H1 (cell line): ENCODE measurements at regions not wholly inside any gene's neighbourhood (a gene's known extent, or its start where the extent isn't known, plus 50 kb on each side); places are given as distances from the start of the nearest gene placed in this dataset.

ENCODE experiments used
- CTCF ChIA-PET: fragments of 300-600 bp; sonication (Branson Sonifier 250); formaldehyde crosslinking; loops from one replicate; lab custom pipeline; 2021; ENCODE audit not compliant: partially characterized antibody; lab: Charles Lee
- POLR2A ChIA-PET: fragments of 300-600 bp; sonication (Branson Sonifier 250); formaldehyde crosslinking; loops from one replicate; lab custom pipeline; 2021; ENCODE audit warnings: inconsistent platforms; ENCODE audit not compliant: partially characterized antibody; lab: Charles Lee
- DNase-seq, 2 experiments: peaks; one replicate each; pipeline versions ENCODE4 v3.0.0 to v3.0.0-alpha.2; 2010 to 2022; ENCODE audit warnings: low spot score in 2 of 2, low read depth in 1 of 2, mixed read lengths in 1 of 2
- FAIRE-seq: peaks from 2 replicates; lab custom pipeline; 2011; peaks lifted over from hg19 to GRCh38; lab: Jason Lieb, UNC
- H2AFZ ChIP-seq: 2 replicates; pipeline ENCODE4 v1.8.1; 2012; ENCODE audit warnings: low read length, inconsistent platforms
- H2AK5ac ChIP-seq: 2 replicates; pipeline ENCODE4 v1.6.1; 2013; ENCODE audit warnings: low read depth, low read length
- H2BK120ac ChIP-seq: replicated peaks from 2 replicates; pipeline ENCODE3; 2013; ENCODE audit warnings: low read depth, low read length, inconsistent platforms
- H2BK12ac ChIP-seq: 2 replicates; pipeline ENCODE4 v1.6.1; 2013; ENCODE audit warnings: low read depth, low read length
- H2BK15ac ChIP-seq: 2 replicates; pipeline ENCODE4 v1.6.1; 2013; ENCODE audit warnings: low read length
- H2BK20ac ChIP-seq: 2 replicates; pipeline ENCODE4 v1.6.1; 2013; ENCODE audit warnings: low read length
- H2BK5ac ChIP-seq: 2 replicates; pipeline ENCODE4 v1.6.1; 2013; ENCODE audit warnings: low read depth, low read length
- H3K14ac ChIP-seq: 2 replicates; pipeline ENCODE4 v1.6.1; 2013; ENCODE audit warnings: inconsistent platforms; ENCODE audit not compliant: insufficient read length
- H3K18ac ChIP-seq: 2 replicates; pipeline ENCODE4 v1.6.1; 2013; ENCODE audit warnings: low read length; ENCODE audit errors: extremely low read depth
- H3K23ac ChIP-seq: 2 replicates; pipeline ENCODE4 v1.6.1; 2013; ENCODE audit warnings: inconsistent platforms; ENCODE audit not compliant: insufficient read length
- H3K23me2 ChIP-seq: 2 replicates; pipeline ENCODE4 v1.6.1; 2013; ENCODE audit warnings: low read depth, low read length
- H3K27ac ChIP-seq: 2 replicates; pipeline ENCODE4 v1.6.1; 2011; ENCODE audit warnings: low read depth, low read length, inconsistent platforms
- H3K27me3 ChIP-seq, 4 experiments: replicated peaks in 1 of 4; 1 replicate in 1 of 4; 2 replicates in 3 of 4; pipeline versions ENCODE4 v1.6.1 to v1.8.1; 2011 to 2013; ENCODE audit warnings: low read length in 3 of 4, mild to moderate bottlenecking in 3 of 4, inconsistent platforms in 2 of 4, mixed read lengths in 2 of 4, moderate library complexity in 1 of 4; ENCODE audit not compliant: control insufficient read depth in 3 of 4, insufficient read depth in 3 of 4; ENCODE audit errors: extremely low read depth in 1 of 4
- H3K36me3 ChIP-seq, 4 experiments: 2 replicates each; pipeline versions ENCODE4 v1.6.1 to v1.8.1; 2011 to 2013; ENCODE audit warnings: mild to moderate bottlenecking in 4 of 4, low read length in 3 of 4, moderate library complexity in 2 of 4, control low read depth in 1 of 4, inconsistent platforms in 1 of 4; ENCODE audit not compliant: insufficient read depth in 4 of 4, control insufficient read depth in 2 of 4
- H3K4ac ChIP-seq: replicated peaks from 2 replicates; pipeline ENCODE3; 2013; ENCODE audit warnings: low read length, low read depth, mixed read lengths, inconsistent platforms; ENCODE audit not compliant: insufficient read length
- H3K4me1 ChIP-seq, 4 experiments: replicated peaks in 1 of 4; 1 replicate in 1 of 4; 2 replicates in 3 of 4; pipeline versions ENCODE4 v1.6.1 to v1.8.1; 2011 to 2013; ENCODE audit warnings: low read length in 3 of 4, inconsistent platforms in 2 of 4, mixed read lengths in 1 of 4; ENCODE audit not compliant: insufficient read depth in 4 of 4, control insufficient read depth in 3 of 4
- H3K4me2 ChIP-seq, 2 experiments: 2 replicates each; pipeline versions ENCODE4 v1.6.1 to v1.8.1; 2011 to 2013; ENCODE audit warnings: low read depth in 2 of 2, low read length in 2 of 2, control low read depth in 1 of 2, inconsistent platforms in 1 of 2, mild to moderate bottlenecking in 1 of 2; ENCODE audit not compliant: insufficient read depth in 1 of 2
- H3K4me3 ChIP-seq, 4 experiments: fragments of 200-600, 300-600 bp in 1 of 4; sonication (generic), shearing (Covaris generic), sonication (Bioruptor Twin) in 1 of 4; 2 replicates each; pipeline versions ENCODE4 v1.5.1 to v1.8.1; 2011 to 2016; ENCODE audit warnings: low read length in 4 of 4, low read depth in 3 of 4, control low read depth in 2 of 4, inconsistent platforms in 2 of 4, mild to moderate bottlenecking in 2 of 4, mixed read lengths in 1 of 4, moderate library complexity in 1 of 4; ENCODE audit not compliant: insufficient read depth in 2 of 4; ENCODE audit errors: extremely low read depth in 1 of 4
- H3K56ac ChIP-seq: replicated peaks from 2 replicates; pipeline ENCODE3; 2013; ENCODE audit warnings: low read depth, mild to moderate bottlenecking, mixed read lengths, low read length, inconsistent platforms; ENCODE audit not compliant: insufficient read length
- H3K79me1 ChIP-seq: 2 replicates; pipeline ENCODE4 v1.6.1; 2013; ENCODE audit warnings: low read depth, low read length, control low read depth
- H3K79me2 ChIP-seq, 2 experiments: 2 replicates each; pipeline versions ENCODE4 v1.6.1 to v1.8.1; 2012 to 2013; ENCODE audit warnings: low read length in 2 of 2, mild to moderate bottlenecking in 2 of 2, inconsistent platforms in 1 of 2; ENCODE audit not compliant: insufficient read depth in 2 of 2, control insufficient read depth in 1 of 2
- H3K9ac ChIP-seq, 4 experiments: replicated peaks in 1 of 4; 1 replicate in 1 of 4; 2 replicates in 3 of 4; pipeline versions ENCODE4 v1.6.1 to v1.8.1; 2011 to 2013; ENCODE audit warnings: low read depth in 3 of 4, low read length in 3 of 4, control low read depth in 2 of 4, mild to moderate bottlenecking in 2 of 4, moderate library complexity in 2 of 4, inconsistent platforms in 1 of 4; ENCODE audit errors: extremely low read depth in 1 of 4
- H3K9me3 ChIP-seq, 2 experiments: 2 replicates each; pipeline versions ENCODE4 v1.6.1 to v1.8.1; 2012 to 2013; ENCODE audit warnings: mild to moderate bottlenecking in 2 of 2, moderate library complexity in 2 of 2, control low read depth in 1 of 2, inconsistent platforms in 1 of 2, low read depth in 1 of 2, low read length in 1 of 2, mixed read lengths in 1 of 2; ENCODE audit not compliant: insufficient read depth in 2 of 2
- H4K20me1 ChIP-seq, 2 experiments: replicated peaks in 1 of 2; 2 replicates each; pipeline versions ENCODE3 to v1.8.1; 2011 to 2013; ENCODE audit warnings: inconsistent platforms in 2 of 2, low read length in 2 of 2, mild to moderate bottlenecking in 1 of 2; ENCODE audit not compliant: insufficient read depth in 2 of 2, control insufficient read depth in 1 of 2
- H4K5ac ChIP-seq: 2 replicates; pipeline ENCODE4 v1.6.1; 2013; ENCODE audit warnings: low read length, low read depth, mixed read lengths, inconsistent platforms; ENCODE audit not compliant: insufficient read length
- H4K8ac ChIP-seq: 2 replicates; pipeline ENCODE4 v1.8.0; 2013; ENCODE audit warnings: mild to moderate bottlenecking, moderate library complexity, low read length, inconsistent platforms; ENCODE audit not compliant: insufficient read depth; ENCODE audit errors: extremely low read depth
- H4K91ac ChIP-seq: replicated peaks from 2 replicates; pipeline ENCODE3; 2013; ENCODE audit warnings: low read length, mixed read lengths, inconsistent platforms; ENCODE audit not compliant: insufficient read length
- CBX8 ChIP-seq: fragments of 300-800, 300-1000 bp; sonication (generic); IDR thresholded peaks from 2 replicates; pipeline ENCODE4 v1.7.1; 2016; ENCODE audit warnings: low read depth, low read length, borderline replicate concordance
- EZH2 ChIP-seq: fragments of 200-600 bp; sonication (generic); IDR thresholded peaks from 2 replicates; pipeline ENCODE4 v1.7.1; 2012; ENCODE audit warnings: low read depth, mild to moderate bottlenecking, moderate library complexity, low read length, inconsistent platforms; ENCODE audit not compliant: severe bottlenecking
- GABPA ChIP-seq: IDR thresholded peaks from 2 replicates; pipeline ENCODE4 v1.6.1; 2011; ENCODE audit warnings: mild to moderate bottlenecking, low read length, moderate library complexity, borderline replicate concordance; ENCODE audit not compliant: insufficient read depth
- GTF2F1 ChIP-seq: IDR thresholded peaks from 2 replicates; pipeline ENCODE4 v1.6.1; 2012; ENCODE audit warnings: low read depth, low read length, improper control_type of control experiment, borderline replicate concordance
- NRF1 ChIP-seq: IDR thresholded peaks from 2 replicates; pipeline ENCODE4 v1.6.1; 2011; ENCODE audit warnings: mild to moderate bottlenecking, low read depth, low read length, improper control_type of control experiment
- PHF8 ChIP-seq: fragments of 200-600 bp; sonication (generic); conservative IDR thresholded peaks from 2 replicates; pipeline ENCODE4 v1.7.1; 2012; ENCODE audit warnings: low read depth, mild to moderate bottlenecking, inconsistent platforms, low read length, moderate library complexity
- SP4 ChIP-seq: IDR thresholded peaks from 2 replicates; pipeline ENCODE4 v1.6.1; 2012; ENCODE audit warnings: low read length, inconsistent platforms
- TAF7 ChIP-seq: optimal IDR thresholded peaks from 2 replicates; pipeline ENCODE3; 2011; ENCODE audit warnings: low read depth, mild to moderate bottlenecking, inconsistent platforms, low read length, moderate library complexity, borderline replicate concordance
- TBP ChIP-seq: IDR thresholded peaks from 2 replicates; pipeline ENCODE4 v1.6.1; 2011; ENCODE audit warnings: low read depth, low read length, improper control_type of control experiment
- WGBS, 2 experiments: shearing (Covaris generic) in 1 of 2; methylation state at CpG; one replicate each; pipeline versions ENCODE4 v1.1.6 to v1.1.7; 2013 to 2015; ENCODE audit warnings: low lambda C conversion rate in 2 of 2, mixed read lengths in 2 of 2, inconsistent platforms in 1 of 2, low coverage in 1 of 2, missing lambda C conversion rate in 1 of 2; ENCODE audit not compliant: insufficient replicate concordance in 2 of 2, insufficient coverage in 1 of 2, insufficient read length in 1 of 2; ENCODE audit errors: extremely low coverage in 1 of 2, missing lambda C conversion rate in 1 of 2; 5-methylcytosine and 5-hydroxymethylcytosine counted together
- TF ChIP-seq, protein P1 (sequence below), 3 experiments: IDR thresholded peaks; 1 replicate in 2 of 3; 2 replicates in 1 of 3; pipeline versions ENCODE4 v1.5.1 to v1.6.1; 2011; ENCODE audit warnings: low read length in 3 of 3, mild to moderate bottlenecking in 3 of 3, inconsistent platforms in 2 of 3, low read depth in 1 of 3, moderate library complexity in 1 of 3; ENCODE audit not compliant: insufficient read depth in 1 of 3; ENCODE audit errors: control extremely low read depth in 1 of 3
- TF ChIP-seq, protein P2 (sequence below): IDR thresholded peaks from 2 replicates; pipeline ENCODE4 v1.6.1; 2011; ENCODE audit warnings: low read length, improper control_type of control experiment

GRCh38 chr2:143940720-143941119, 579.2 kb downstream of the ZEB2 start:
- 89% methylated on average over 3 of the region's 3 CpGs; no CpG with 5 or more reads in 1 of the 2 experiments for WGBS, 2 experiments
- ChIA-PET POLR2A (no interaction called here), CTCF (interaction anchor here (1.0 kb wide), 1 partner anchor 366 kb away, joined by 5 read pairs; no protein-coding TSS in a partner anchor)
- Histone ChIP-seq H2BK120ac (no peak overlapping the region), H2AFZ (no peak overlapping the region), H3K79me2 (no peaks in the 10 kb centered on the region), H2BK12ac (no peak overlapping the region), H3K4me3 (no peak overlapping the region), H3K9ac (no peak overlapping the region), H4K8ac (no peak overlapping the region), H3K23ac (no peak overlapping the region), H3K4ac (no peak overlapping the region), H3K36me3 (no peaks in the 10 kb centered on the region), H3K9me3 (no peaks in the 10 kb centered on the region), H3K18ac (no peak overlapping the region), H3K27me3 (peaks cover 6 to 26% (median 22%) of the 10 kb centered on the region in 4 experiments), H3K79me1 (no peaks in the 10 kb centered on the region), H4K91ac (no peak overlapping the region), H3K56ac (no peak overlapping the region), H2AK5ac (no peak overlapping the region), H2BK15ac (no peak overlapping the region), H3K27ac (no peak overlapping the region), H2BK20ac (no peak overlapping the region), H4K5ac (no peak overlapping the region), H3K4me1 (peaks cover 3 to 10% (median 5%) of the 10 kb centered on the region in 4 experiments; a peak in 6 of 7 replicates), H3K23me2 (peaks cover 13% of the 10 kb centered on the region), H3K4me2 (no peak overlapping the region), H4K20me1 (no peaks in the 10 kb centered on the region), H2BK5ac (no peak overlapping the region), H3K14ac (no peak overlapping the region)
- DNase-seq (no peak), FAIRE-seq (no peak)
- no peak for TF ChIP-seq TBP
- no peak for TF ChIP-seq TAF7
- TF ChIP-seq EZH2 = no peak
- no peak for TF ChIP-seq GABPA
- no peak for TF ChIP-seq CBX8
- no peak for TF ChIP-seq NRF1
- TF ChIP-seq, protein P1, sequence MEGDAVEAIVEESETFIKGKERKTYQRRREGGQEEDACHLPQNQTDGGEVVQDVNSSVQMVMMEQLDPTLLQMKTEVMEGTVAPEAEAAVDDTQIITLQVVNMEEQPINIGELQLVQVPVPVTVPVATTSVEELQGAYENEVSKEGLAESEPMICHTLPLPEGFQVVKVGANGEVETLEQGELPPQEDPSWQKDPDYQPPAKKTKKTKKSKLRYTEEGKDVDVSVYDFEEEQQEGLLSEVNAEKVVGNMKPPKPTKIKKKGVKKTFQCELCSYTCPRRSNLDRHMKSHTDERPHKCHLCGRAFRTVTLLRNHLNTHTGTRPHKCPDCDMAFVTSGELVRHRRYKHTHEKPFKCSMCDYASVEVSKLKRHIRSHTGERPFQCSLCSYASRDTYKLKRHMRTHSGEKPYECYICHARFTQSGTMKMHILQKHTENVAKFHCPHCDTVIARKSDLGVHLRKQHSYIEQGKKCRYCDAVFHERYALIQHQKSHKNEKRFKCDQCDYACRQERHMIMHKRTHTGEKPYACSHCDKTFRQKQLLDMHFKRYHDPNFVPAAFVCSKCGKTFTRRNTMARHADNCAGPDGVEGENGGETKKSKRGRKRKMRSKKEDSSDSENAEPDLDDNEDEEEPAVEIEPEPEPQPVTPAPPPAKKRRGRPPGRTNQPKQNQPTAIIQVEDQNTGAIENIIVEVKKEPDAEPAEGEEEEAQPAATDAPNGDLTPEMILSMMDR (IDR thresholded peaks at IDR 0.05; ENCODE audit: control extremely low read depth in 1 of 3, insufficient read depth in 1 of 3, low read depth in 1 of 3, low read length in 3 of 3) = no peak
- no peak for TF ChIP-seq SP4
- TF ChIP-seq, protein P2, sequence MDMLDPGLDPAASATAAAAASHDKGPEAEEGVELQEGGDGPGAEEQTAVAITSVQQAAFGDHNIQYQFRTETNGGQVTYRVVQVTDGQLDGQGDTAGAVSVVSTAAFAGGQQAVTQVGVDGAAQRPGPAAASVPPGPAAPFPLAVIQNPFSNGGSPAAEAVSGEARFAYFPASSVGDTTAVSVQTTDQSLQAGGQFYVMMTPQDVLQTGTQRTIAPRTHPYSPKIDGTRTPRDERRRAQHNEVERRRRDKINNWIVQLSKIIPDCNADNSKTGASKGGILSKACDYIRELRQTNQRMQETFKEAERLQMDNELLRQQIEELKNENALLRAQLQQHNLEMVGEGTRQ = no peak
- TF ChIP-seq GTF2F1 = no peak
- TF ChIP-seq PHF8 = no peak
